ENCODE measurements at regions not wholly inside any gene's neighbourhood (a gene's known extent, or its start where the extent isn't known, plus 50 kb on each side); places are given as distances from the start of the nearest gene placed in this dataset.

- TF ChIP-seq CTCF (conservative IDR thresholded peaks at IDR 0.05; ENCODE audit: low read length) (no peak), EZH2phosphoT487 (IDR thresholded peaks at IDR 0.05; ENCODE audit: borderline replicate concordance) (no peak)
Measured at GRCh38 chr16:55240888-55241287, 83.1 kb upstream of the IRX6 start.

Data from Loucy (cell line).